Type B pancreatic cell (in vitro differentiated cells): ENCODE measurements at regions not wholly inside any gene's neighbourhood (a gene's known extent, or its start where the extent isn't known, plus 50 kb on each side); places are given as distances from the start of the nearest gene placed in this dataset.
"Not testable (repeated sequence)": the region's sequence is repeated elsewhere in the genome, so short reads cannot be mapped to it uniquely, and the experiment has no call there.

Experiments used
- DNase-seq: peaks from one replicate; pipeline ENCODE4 v3.0.0; 2021; ENCODE audit warnings: mixed read lengths; ENCODE audit not compliant: unreplicated experiment; ENCODE audit errors: extremely low spot score
- H3K27ac Mint-ChIP-seq: 2 replicates; pipeline ENCODE4 v1.8.0; 2021; ENCODE audit warnings: mild to moderate bottlenecking, mixed read lengths
- H3K27me3 Mint-ChIP-seq: 2 replicates; pipeline ENCODE4 v1.8.0; 2021; ENCODE audit warnings: mixed read lengths
- H3K36me3 Mint-ChIP-seq: 2 replicates; pipeline ENCODE4 v1.8.0; 2021; ENCODE audit warnings: mixed read lengths
- H3K4me1 Mint-ChIP-seq: one replicate; pipeline ENCODE4 v1.8.0; 2021; ENCODE audit warnings: mixed read lengths; ENCODE audit not compliant: unreplicated experiment
- H3K4me3 Mint-ChIP-seq: 2 replicates; pipeline ENCODE4 v1.8.0; 2021; ENCODE audit warnings: mild to moderate bottlenecking, mixed read lengths
- H3K9me3 Mint-ChIP-seq: 2 replicates; pipeline ENCODE4 v1.8.0; 2021; ENCODE audit warnings: mixed read lengths
- TF ChIP-seq, protein P1 (sequence below): fragments of 200-600 bp; sonication (generic); conservative IDR thresholded peaks from 2 replicates; pipeline ENCODE4 v1.5.0; 2021; ENCODE audit warnings: antibody characterized with exemption, mild to moderate bottlenecking

GRCh38 chr6:134636186-134636799, 313.6 kb downstream of the ALDH8A1 start:
- Mint-ChIP-seq H3K4me1 (peaks cover 11% of the 10 kb centered on the region), H3K9me3 (peaks cover 4% of the 10 kb centered on the region), H3K27ac (no peak overlapping the region), H3K27me3 (peaks cover 16% of the 10 kb centered on the region), H3K36me3 (peaks cover 5% of the 10 kb centered on the region), H3K4me3 (no peak overlapping the region)
- TF ChIP-seq, protein P1, sequence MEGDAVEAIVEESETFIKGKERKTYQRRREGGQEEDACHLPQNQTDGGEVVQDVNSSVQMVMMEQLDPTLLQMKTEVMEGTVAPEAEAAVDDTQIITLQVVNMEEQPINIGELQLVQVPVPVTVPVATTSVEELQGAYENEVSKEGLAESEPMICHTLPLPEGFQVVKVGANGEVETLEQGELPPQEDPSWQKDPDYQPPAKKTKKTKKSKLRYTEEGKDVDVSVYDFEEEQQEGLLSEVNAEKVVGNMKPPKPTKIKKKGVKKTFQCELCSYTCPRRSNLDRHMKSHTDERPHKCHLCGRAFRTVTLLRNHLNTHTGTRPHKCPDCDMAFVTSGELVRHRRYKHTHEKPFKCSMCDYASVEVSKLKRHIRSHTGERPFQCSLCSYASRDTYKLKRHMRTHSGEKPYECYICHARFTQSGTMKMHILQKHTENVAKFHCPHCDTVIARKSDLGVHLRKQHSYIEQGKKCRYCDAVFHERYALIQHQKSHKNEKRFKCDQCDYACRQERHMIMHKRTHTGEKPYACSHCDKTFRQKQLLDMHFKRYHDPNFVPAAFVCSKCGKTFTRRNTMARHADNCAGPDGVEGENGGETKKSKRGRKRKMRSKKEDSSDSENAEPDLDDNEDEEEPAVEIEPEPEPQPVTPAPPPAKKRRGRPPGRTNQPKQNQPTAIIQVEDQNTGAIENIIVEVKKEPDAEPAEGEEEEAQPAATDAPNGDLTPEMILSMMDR: no peak
- no peak for DNase-seq

DNA sequence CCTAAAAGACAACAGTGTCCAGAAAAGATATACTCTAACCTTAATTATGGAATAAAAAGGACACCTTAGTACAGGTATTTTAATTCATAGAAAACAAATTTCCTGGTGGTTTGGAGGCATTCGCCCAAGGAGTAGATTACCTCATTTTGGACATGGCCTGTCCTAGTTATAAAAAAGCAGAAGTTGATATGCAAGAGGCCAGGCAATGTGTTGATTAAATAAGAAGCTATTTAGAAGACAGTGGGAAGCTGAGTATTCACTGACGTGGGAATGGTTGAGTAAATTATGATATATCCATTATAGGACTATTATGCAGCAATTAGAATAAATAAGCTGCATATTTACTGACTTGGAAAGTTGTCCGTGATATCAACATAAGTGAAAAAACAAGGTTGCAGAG, 314.9 kb downstream of the ALDH8A1 start:
- Mint-ChIP-seq H3K27me3 (peaks cover 15% of the 10 kb centered on the region), H3K36me3 (no peaks in the 10 kb centered on the region), H3K27ac (no peak overlapping the region), H3K4me3 (no peak overlapping the region), H3K9me3 (no peaks in the 10 kb centered on the region), H3K4me1 (peaks cover 5% of the 10 kb centered on the region)
- DNase-seq: no peak
- TF ChIP-seq, protein P1: no peak

GRCh38 chr6:134634466-134634865, 315.4 kb downstream of the ALDH8A1 start:
- Mint-ChIP-seq H3K27me3 (peaks cover 15% of the 10 kb centered on the region), H3K4me3 (no peak overlapping the region), H3K36me3 (no peaks in the 10 kb centered on the region), H3K9me3 (no peaks in the 10 kb centered on the region), H3K27ac (no peak overlapping the region), H3K4me1 (peaks cover 5% of the 10 kb centered on the region)
- no peak for DNase-seq
- TF ChIP-seq, protein P1: no peak

DNA sequence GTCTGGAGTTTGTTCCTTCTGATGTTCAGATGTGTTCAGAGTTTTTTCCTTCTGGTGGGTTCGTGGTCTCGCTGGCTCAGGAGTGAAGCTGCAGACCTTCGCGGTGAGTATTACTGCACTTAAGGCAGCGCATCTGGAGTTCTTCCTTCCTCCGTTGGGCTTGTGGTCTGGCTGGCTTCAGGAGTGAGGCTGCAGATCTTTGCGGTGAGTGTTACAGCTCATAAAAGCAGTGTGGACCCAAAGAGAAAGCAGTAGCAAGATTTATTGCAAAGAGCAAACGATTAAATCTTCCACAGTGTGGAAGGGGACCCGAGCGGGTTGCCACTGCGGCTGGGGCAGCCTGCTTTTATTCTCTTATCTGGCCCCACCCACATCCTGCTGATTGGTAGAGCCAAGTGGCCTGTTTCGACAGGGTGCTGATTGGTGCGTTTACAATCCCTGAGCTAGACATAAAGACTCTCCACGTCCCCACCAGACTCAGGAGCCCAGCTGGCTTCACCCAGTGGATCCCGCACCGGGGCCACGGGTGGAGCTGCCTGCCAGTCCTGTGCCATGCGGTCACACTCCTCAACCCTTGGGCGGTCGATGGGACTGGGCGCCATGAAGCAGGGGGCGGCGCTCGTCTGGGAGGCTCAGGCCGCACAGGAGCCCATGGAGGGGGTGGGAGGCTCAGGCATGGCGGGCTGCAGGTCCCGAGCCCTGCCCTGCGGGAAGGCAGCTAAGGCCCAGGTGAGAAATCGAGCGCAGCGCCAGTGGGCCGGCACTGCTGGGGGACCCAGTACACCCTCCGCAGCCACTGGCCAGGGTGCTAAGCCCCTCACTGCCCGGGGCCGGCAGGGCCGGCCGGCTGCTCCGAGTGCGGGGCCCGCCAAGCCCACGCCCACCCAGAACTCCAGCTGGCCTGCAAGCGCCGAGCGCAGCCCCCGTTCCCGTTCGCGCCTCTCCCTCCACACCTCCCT, 315.3 kb upstream of the SGK1 start:
- not testable (repeated sequence) for H3K4me3 Mint-ChIP-seq, H3K36me3 Mint-ChIP-seq, H3K4me1 Mint-ChIP-seq, DNase-seq, H3K27ac Mint-ChIP-seq, H3K9me3 Mint-ChIP-seq
- H3K27me3 Mint-ChIP-seq: peaks cover 17% of the 10 kb centered on the region

GRCh38 chr6:134632024-134632423, 314.1 kb upstream of the SGK1 start:
- Mint-ChIP-seq H3K27ac (no peak overlapping the region), H3K27me3 (peaks cover 14% of the 10 kb centered on the region), H3K36me3 (no peaks in the 10 kb centered on the region), H3K4me3 (no peak overlapping the region), H3K4me1 (peaks cover 5% of the 10 kb centered on the region), H3K9me3 (no peaks in the 10 kb centered on the region)
- DNase-seq: no peak
- TF ChIP-seq, protein P1: no peak

DNA sequence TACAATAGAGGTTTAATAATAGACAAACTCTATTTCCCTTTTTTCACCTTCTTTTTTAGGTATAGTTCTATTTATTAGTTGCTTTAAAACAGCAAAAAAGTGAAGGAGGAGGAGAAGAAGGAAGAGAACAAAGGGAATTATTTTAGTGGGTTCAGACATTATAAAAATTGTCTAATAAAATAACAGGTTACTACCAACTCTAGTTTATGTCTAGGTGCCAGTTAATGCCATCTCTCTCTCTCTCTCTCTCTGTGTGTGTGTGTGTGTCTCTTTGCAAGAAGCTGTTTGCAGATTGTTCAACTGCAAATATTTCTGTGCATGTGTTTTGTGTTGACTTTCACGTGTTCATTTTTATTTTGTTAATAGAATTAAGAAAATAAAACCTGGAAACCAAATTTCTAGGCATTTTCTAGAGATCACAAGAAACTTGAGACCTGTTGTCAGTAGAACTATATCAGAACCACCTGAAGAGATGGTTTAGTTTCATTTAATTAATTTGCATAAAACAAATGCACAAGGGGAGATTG, 313.5 kb upstream of the SGK1 start:
- no peaks in the 10 kb centered on the region for H3K9me3 Mint-ChIP-seq
- peaks cover 4% of the 10 kb centered on the region for H3K4me1 Mint-ChIP-seq
- H3K36me3 Mint-ChIP-seq: no peaks in the 10 kb centered on the region
- no peak for DNase-seq
- no peak overlapping the region for H3K27ac Mint-ChIP-seq
- peaks cover 14% of the 10 kb centered on the region for H3K27me3 Mint-ChIP-seq
- TF ChIP-seq, protein P1: no peak
- no peak overlapping the region for H3K4me3 Mint-ChIP-seq
